ENCODE measurements at regions not wholly inside any gene's neighbourhood (a gene's known extent, or its start where the extent isn't known, plus 50 kb on each side); places are given as distances from the start of the nearest gene placed in this dataset.
"Not testable (repeated sequence)": the region's sequence is repeated elsewhere in the genome, so short reads cannot be mapped to it uniquely, and the experiment has no call there.

DNA sequence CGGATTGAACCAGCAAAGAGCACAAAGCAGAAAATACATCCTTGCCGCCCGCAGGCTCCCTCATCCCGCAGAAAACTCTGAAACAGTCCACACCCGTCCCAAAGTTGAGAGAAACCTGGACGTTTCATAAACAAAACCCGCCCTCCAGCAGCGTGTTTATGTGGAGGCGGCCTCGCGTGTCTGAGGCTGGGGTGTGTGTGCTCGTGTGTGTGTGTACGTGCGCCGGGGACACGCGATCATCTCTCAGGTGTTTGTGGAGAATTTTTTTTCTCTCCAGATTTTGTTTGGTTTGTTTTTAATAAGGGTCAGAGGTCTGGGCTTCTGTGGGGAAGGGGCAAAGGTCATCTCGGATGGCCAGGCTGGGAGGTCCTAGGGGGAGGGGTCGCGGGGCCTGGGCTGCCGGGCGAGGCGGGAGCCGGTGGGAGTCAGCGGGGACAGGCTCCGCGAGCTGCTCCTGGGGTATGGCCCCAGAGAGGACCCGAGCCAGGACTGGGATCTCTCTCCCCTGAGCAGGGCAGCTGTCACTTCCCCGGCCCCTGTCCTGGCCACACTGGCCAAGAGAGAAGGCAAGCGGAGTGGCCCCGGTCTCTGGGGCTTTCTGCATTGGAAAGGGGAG, 206.4 kb downstream of the C9orf50 start:
- DNase-seq, result peak in 1 of 2 donors; percentile 36

DNA sequence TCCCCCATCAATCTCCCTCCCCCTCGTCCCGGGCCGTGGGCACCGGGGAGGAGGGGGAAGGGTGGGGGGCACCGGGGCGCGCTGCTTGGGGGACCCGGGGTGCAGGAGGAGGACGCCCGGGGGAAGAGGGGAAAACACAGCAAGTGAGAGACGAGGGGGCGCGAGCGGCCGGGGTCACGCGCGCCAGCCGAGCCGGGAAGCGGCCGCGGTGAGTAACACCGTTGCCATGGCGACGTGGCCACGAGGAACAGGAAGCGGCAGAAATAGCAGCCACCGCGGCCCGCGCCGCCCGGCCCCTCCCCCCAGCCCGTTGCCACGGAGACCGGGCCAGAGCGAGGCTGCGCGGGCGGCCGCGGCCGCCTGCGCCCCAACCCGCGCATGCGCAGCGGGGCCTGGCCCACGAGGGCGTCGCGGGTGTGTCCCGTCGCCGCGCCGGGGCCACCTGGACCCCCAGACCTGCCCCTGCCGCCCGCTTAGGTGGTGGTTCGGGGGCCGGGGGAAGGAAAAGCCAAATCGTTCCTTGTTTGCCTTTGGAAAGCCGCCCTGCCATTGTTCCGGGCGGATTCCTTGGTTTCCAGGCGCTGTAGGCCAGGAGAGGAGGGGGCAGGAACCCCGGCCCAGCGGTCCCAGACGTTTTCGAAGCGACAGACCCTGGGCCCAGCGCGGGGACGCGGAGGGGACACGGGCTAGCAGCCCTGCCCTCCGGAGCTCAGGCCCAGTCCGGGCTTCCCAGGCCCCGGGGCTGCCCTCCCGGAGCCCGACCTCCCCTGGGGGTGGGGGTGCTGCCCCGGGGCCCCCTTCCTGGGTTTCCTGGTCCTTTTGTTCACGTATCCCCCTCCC, 207.1 kb downstream of the C9orf50 start:
- DNase-seq, result peak; percentile 97

DNA sequence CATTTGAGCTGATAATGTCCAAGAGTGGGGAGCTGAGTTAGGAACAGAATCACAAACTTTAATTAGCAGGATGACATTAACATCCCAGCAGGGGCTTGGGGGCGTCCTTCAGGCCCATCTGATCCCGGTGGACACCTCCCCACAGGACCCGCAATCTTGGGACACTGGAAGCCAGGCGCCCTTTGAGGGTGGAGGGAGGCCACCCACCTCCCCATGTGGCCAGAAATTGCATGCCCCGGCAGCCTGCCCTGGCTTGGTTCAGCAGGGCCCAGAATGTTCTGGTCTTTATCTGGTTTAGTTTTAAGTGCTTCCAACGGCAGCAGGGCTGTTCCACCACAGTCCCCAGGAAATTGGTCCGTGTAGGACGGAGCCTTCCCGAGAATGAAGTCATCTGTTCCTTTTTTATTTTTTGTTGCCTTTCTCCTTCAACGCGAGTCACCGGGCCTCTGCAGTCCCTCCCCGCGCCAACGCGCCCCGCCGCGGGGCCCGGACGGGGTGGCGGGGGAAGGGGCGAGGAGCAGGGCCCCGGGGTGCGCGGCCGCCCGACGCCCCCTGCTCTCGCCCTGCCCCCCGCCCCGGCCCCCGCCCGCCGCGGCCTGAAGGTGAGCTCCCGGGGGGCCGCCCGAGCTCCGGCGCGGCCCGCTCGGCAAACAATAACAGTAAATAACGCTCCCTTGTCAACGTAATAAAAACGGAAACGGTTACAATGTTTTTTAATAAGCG, 207.9 kb downstream of the C9orf50 start:
- peak; percentile 66 to 67 for DNase-seq

DNA sequence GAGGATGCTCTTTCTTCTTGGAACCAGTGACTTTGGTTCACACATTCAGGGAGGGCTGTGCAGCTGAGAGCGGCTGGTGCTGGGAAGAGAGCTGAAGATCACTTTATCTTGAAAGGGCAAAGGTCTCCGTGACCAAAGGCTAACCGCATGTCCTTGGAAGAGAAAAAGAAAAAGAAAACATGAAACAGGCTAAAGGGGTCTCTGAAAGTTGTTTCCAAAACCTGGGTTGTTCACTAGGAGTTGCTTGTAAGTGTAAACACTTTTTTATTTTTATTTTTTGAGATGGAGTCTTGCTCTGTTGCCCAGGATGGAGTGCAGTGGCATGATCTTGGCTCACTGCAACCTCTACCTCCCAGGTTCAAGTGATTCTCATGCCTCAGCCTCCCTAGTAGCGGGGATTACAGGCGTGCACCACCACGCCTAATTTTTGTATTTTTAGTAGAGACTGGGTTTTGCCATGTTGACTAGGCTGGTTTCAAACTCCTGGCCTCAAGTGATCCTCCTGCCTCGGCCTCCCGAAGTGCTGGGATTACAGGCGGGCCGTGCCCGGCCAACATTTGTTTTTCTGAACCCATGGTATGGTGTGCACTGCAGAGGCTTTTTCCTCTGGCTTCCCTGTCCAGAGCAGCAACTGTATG, 208.6 kb downstream of the C9orf50 start:
- not testable (repeated sequence) for DNase-seq

DNA sequence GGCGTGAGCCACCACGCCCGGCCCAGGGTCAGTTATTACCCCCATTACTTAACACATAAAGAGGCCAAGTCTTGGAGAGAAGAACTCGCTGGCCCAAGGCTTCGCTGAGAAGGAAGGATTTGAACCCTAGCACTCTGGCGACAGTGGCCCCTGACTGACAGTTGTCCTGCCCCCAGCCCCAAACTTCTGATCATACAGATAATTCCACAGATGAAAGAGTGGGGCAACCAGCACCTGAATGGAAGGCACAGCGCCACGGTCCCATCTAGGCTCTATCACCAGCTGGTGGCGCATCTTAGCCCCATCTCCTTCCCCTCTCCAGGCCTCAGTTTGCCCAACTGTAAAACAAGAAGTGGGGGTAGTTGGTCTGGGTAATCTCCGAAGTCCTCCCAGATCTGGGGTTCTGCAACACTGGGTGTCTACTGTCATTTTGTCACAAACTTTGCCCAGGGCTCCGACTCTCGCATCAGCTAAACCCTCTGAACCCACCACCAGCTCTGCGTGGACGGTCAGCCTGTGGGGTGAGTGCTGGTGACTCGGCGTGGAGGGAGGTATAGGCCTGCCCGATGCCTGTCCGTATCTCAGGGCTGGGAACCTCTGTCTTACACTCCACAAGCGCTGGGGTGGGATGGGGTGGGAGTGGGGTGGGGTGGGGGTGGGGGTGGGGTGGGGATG, 209.3 kb downstream of the C9orf50 start:
- DNase-seq, result no peak

DNA sequence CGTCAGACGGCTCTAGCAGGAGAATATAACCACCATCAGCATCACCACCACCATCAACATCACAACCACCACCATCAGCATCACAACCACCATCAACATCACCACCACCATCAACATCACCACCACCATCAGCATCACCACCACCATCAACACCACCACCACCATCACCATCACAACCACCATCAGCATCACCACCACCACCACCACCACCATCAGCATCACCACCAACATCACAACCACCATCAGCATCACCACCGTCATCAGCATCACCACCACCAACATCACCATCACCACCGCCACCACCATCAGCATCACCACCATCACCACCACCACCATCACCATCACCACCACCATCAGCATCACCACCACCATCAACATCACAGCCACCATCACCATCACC, 210.7 kb downstream of the C9orf50 start:
- DNase-seq, result no peak

DNA sequence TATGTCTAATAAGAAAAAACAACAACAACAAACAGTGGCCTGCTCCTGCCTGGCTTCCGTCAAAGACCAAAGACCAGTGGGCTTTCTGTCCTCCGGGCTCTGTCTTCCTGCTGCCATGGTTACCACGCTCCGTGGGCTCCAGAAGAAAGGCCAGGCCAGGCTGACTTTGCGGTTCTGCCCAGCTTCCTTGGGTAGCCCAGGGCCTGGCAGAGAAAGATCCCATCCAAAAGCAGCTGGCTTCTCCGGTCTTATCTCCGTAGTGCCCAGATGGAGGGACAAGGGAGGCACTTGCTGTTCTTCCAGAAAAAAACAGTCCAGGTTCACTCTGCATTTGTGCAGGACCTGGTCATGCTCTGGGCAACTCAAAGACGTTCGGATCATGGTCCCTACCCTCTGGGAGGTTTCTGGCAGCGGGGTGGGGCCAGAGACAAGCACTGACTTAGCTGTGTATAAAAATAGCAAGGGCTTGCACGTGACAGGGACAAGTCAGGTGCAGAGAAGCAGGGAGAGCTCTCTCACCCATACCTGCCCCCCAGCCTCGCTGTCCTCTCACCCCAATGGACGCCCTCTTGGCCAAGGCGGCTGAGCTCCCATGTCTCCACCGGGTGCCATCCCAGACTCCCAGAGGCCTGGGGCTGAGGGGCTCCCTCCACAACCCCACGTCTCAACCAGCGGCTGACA, 212.2 kb downstream of the C9orf50 start:
- DNase-seq, result no peak

DNA sequence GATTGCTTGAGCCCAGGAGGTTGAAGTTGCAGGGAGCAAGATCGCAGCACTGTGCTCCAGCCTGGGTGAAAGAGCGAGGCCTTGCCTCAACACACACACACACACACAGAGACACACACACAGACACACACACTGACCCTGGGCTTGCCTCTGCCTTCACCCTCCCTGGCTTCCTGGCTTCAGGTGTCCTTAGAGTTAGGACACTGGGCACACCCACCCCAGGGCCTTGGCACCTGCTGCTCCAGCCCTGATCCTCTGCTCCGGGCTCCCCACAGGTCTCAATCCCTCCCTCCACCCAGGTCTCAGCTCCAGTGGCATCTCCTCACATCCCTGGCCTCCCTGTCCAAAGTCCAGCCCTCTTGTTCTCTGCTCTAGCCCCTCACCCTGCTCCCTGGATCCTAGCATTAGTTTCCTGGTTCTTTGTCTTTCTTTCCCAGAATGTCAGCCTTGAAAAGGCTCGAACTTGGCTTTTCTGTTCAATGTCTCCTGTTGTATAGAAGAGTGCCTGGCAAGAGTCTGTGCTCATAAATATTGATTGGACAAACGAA, 212.9 kb downstream of the C9orf50 start:
- no peak for DNase-seq

DNA sequence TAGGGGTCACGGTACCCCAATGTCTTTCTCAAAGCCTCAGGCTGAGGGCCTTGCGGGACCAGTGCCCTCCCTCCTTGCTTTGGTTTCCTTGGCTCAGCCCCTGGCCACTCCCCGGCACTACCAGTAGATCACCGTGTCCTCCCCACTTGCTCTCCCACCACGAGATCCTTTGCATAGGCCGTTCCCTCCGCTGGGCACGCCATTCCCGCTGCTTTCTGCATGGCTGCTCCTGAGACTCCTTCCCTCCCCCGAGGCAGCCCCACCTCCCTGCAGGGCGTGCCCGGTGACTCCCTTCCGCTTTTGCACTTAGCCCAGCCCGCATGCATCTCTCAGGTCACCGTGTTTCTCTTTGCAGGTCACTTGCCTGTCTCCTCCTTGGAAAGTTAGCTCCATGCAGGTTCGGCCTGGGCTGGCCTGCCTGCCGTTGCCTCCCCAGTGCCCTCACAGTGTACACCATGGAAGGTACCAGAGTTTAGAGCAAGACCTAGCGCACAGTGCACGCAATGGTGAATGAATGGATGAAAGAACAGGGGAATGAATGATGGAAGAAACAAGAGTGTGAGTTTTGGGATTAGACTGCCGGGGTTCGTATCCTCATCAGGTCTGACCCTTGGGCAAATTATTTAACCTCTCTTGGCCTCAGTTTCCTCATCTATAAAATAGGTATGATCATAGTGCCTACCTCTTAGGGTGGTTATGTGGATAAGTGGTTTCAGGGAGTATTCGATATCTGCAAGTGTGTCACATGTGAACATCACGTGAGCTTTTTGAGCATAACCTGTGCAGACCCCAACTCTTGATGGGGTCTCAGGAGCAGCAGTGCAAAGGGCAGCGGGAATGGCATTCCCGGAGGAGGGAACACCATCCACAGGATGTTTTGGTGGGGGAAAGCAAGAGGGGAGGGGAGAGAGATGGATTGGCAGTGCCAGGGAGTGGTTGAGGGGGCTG, 214.3 kb downstream of the C9orf50 start:
- no peak for DNase-seq

DNA sequence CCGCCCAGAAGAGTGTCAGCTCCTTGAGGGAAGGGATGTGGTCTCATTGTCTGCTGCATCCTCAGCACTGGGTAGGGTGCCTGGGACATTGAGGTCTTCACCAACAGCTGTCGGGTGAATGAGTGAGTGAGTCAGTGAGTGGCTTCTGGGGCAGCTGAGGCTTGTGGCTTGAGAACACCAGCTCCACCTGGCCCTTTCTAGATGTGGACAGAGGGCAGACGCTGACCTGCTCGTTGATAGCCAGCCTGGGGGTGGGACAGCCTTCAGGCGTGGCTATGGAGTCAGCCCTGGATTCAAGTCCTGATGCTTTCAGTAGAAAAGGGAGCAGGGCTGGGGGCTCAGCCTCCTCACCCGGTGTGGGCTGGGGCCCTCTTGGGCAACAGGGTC, 215.1 kb downstream of the C9orf50 start:
- no peak for DNase-seq

DNA sequence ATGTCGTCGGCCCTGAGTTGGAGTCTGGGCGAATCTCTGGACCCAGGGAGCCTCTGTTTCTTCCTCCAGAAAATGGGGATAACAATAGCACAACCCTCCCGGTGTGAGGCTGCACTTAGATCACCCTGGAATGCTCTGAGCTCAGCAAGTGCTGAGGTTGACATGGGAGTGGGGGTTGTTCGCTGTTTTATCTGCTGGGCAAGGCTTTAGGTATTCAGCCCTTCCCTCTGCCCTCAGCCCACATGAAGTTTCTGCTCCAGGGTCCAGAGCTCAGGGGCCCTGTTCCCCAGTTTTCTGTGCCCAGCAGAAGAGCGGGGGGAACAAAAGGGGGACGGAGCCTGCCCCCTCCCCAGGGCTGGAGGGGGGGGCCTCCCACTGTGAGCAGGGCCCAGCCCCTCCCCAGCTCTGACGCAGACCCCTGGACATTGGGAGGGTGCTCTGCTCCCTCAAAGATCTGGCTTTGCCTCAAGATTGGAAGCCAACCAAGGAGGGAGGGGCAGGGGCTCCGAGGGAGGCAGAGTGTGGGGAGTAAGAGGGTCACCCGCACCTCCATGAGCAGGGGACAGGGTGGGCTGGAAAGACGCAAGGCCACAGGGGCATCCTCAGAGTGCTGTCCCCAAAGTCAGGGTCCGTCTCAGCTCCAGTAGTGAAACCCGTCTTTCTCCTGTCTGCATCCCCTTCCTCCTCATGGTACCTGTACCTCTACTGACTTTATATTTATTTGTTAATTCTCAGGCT, 215.6 kb downstream of the C9orf50 start:
- DNase-seq, result no peak

DNA sequence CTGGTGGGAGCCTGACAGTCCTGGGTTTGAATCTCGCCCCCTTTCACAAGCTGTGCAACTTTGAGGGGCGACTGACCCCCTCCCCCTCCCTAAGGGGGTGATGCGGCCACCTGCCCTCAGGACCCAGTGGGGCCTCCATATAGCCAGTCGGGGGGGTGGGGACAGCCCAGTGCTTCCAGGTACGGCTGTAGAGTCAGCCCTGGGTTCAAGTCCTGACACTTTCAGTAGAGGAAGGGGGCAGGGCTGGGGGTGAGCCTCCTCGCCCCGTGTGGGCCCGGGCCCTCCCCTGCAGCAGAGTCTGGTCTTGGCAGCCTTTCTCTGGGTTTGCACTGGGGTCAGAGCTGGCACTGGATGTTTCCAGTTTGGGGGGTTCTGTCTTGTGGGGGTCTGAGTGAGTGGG, 216.3 kb downstream of the C9orf50 start:
- DNase-seq, result no peak

DNA sequence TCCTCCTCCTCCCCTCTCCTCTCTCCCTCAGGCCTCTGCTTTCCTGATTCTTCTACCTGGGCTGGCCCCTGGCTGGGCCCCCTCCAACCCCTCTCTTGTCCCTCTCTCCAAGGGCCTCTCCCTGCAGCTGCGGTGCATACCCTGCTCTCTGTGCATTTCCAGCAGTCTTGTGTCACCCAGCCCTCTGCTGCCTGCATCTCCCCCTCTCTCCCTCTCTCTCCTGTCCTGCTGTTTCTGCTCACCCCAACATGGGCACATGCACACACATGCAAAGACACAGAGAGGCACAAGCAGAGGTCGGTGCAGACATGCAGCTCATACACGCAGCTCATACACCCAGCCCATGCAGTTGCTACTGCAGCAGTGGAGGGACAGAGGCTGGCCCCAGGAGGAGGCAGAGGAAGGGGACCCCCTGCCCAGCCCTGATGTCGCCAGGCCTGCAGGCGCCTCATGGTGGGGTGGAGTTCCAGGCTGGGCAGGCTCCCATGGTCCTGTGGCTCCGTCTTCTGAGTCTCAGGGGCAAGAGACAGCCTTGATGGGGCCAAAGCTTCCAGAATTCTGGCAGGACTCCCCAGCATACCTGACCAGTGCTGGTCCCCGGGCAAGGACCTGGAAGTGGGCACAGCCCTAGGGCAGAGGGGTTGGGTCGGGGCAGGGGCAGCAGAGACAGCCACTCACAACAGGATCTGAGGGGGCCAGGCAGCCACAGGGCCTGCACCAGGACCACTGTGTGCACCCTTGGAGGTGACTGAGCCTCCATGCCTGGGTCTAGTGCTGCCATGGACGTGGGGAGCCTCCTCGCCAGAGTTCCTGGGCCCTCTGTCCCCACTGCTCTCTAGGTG, 216.9 kb downstream of the C9orf50 start:
- DNase-seq, result no peak

DNA sequence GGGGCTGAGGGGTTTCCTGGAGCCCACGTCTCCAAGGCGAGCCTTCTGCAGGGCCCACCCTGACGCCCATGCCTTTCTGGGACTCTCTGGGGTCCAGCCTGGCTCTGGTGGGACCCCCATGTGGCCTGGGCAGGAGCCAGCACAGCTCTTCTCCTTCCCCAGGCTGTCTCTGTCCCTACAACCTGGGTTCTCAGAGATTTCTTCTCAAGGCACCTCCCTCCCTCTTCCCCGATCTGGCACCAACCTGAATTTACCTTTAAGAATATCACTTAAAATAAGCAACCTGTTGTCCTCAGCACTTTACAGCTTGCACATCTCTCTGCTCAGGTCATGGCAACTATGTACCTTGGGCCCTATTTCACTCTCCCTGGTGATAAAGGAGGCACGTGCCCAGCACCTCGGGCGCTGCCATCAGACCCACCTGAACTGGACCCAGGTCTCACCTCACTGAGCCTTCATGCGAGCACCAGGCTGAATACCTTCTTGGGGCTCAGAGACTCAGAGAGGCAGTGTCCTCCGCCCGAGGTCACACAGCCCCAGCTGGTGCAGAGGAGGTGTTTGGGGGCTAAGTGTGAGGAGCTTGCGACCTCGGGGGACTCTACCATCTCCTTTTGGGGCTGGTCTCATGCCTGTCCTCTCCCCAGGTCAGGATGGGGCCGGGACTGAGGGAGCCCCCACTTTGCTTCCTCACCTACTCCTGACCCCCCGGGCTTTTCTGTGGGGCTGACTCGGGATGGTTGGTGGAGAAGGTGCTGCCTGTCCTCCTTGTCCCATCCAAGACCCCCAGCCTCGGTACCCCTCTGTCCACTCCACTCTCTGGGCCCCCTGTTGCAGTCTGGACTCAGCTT, 217.7 kb downstream of the C9orf50 start:
- no peak for DNase-seq

DNA sequence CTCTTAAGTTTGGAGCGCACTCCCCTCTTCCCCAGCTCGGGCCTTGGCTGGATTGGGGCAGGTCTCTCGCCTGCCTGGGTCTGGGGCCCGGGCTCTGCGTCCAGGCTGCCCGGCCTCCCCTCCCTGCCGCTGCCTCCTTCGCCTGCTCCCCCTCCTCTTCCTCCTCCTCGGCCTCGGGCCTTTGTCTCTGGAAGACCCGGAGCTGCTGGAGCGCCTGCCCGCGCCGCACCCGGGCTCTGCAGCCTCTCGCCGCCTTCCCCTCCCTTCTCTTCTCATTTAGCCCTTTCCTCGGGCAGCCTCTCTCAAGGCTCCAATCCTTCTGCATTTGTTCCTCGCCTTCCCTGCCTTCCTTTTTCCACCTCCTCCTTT, 218.5 kb downstream of the C9orf50 start:
- no peak for DNase-seq

DNA sequence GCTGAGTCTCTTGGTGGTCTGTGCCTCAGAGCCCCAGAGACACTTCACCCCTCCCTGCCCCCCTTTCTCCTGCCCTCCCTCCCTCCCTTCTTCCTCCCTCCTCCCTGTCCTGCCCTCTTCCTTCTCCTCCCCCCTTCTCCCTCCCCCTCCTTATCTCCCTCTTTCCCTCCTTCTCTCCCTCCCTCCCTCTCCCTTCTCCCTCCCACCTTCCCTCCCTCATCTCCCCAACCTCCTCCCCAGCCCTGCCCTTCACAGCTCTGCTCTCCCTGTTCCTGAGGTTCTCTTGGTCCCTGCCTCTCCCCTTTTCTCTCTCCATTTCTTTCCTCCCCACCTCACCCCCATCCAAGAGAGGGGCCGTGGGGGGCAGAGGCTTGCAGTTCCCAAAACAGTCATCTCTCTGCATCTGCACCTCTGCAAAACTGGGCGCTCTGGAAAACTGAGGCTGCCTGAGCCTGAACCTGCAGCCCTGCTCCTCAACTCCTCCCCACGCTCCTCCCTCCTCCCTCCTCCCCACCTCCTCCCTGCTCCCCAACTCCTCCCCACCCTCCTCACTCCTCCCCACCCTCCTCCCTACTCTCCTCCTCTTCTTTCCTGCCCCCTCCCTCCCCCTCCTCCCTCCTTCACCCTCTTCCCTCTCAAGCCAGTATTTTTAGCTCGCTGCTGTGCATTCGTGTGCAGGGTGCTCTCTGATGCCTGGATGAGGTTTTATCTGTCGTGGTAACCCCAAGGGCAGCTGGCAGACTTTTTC, 219.1 kb downstream of the C9orf50 start:
- peak in 1 of 2 donors; percentile 38 for DNase-seq

Measured in right lung (tissue), 2 donors.